ENCODE measurements at regions not wholly inside any gene's neighbourhood (a gene's known extent, or its start where the extent isn't known, plus 50 kb on each side); places are given as distances from the start of the nearest gene placed in this dataset.

DNA sequence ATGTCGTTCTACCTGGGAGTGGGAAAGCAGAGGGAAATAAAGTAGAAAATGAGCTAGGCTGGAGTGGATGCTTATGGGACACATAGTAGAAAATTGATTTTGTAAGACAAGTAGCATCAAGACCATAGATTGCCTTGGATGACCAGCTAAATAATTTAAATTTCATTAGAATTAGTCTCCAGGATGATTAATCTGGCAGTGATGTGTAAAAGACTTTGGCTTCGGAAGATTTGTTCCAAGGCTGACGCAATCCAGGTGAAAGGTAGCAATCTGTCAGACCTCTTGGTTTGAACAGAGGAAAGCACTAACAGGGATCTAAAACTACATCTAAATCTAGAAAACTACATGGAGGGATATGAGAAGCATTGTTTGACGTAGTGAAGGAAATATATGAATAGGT lies 236.5 kb downstream of the ARL4A start:
- H3K27me3 ChIP-seq, result no peaks in the 10 kb centered on the region
- intact Hi-C loops (cut with DNase I), result no loop called here
- H3K4me1 ChIP-seq, result no peaks in the 10 kb centered on the region
- H3K9me3 ChIP-seq, result no peaks in the 10 kb centered on the region
- no peak for DNase-seq
- 87 to 88% methylated on average over 4 of the region's 4 CpGs for WGBS, 2 donors
- H3K36me3 ChIP-seq, result no peaks in the 10 kb centered on the region
- no peak overlapping the region for H3K4me3 ChIP-seq
- TF ChIP-seq, protein P1, sequence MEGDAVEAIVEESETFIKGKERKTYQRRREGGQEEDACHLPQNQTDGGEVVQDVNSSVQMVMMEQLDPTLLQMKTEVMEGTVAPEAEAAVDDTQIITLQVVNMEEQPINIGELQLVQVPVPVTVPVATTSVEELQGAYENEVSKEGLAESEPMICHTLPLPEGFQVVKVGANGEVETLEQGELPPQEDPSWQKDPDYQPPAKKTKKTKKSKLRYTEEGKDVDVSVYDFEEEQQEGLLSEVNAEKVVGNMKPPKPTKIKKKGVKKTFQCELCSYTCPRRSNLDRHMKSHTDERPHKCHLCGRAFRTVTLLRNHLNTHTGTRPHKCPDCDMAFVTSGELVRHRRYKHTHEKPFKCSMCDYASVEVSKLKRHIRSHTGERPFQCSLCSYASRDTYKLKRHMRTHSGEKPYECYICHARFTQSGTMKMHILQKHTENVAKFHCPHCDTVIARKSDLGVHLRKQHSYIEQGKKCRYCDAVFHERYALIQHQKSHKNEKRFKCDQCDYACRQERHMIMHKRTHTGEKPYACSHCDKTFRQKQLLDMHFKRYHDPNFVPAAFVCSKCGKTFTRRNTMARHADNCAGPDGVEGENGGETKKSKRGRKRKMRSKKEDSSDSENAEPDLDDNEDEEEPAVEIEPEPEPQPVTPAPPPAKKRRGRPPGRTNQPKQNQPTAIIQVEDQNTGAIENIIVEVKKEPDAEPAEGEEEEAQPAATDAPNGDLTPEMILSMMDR (IDR thresholded peaks at IDR 0.05), result no peak
- TF ChIP-seq EP300 (IDR thresholded peaks at IDR 0.05) (no peak), POLR2AphosphoS5 (IDR thresholded peaks at IDR 0.05) (no peak), POLR2A (IDR thresholded peaks at IDR 0.05) (no peak)
- no peak overlapping the region for H3K27ac ChIP-seq

DNA sequence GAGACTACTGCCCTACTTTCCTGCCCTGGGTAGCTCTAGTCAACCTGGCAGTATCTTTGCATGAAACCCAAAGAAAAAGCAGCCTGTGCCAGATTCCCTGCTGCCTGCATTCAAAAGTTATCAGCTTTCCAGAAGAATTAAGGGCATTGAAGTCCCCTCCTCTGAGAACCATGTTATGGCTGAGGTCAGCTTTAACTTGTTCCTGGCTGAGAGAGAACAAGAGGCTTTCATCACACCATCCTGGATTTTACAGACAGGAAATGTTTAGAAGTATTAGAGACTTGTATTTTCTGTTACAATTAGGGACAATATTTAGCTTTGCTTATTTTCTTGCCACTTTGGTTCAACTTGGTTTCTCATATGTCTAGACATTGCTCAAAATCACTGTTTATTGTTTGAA lies 238.8 kb downstream of the ARL4A start:
- TF ChIP-seq, protein P1 (IDR thresholded peaks at IDR 0.05), result no peak
- TF ChIP-seq EP300 (IDR thresholded peaks at IDR 0.05) (no peak), POLR2AphosphoS5 (IDR thresholded peaks at IDR 0.05) (no peak), POLR2A (IDR thresholded peaks at IDR 0.05) (no peak)
- H3K27me3 ChIP-seq, result no peaks in the 10 kb centered on the region
- H3K9me3 ChIP-seq, result no peaks in the 10 kb centered on the region
- no peaks in the 10 kb centered on the region for H3K4me1 ChIP-seq
- H3K4me3 ChIP-seq, result no peak overlapping the region
- DNase-seq, result no peak
- no peak overlapping the region for H3K27ac ChIP-seq
- no peaks in the 10 kb centered on the region for H3K36me3 ChIP-seq
- intact Hi-C loops (cut with DNase I), result no loop called here

DNA sequence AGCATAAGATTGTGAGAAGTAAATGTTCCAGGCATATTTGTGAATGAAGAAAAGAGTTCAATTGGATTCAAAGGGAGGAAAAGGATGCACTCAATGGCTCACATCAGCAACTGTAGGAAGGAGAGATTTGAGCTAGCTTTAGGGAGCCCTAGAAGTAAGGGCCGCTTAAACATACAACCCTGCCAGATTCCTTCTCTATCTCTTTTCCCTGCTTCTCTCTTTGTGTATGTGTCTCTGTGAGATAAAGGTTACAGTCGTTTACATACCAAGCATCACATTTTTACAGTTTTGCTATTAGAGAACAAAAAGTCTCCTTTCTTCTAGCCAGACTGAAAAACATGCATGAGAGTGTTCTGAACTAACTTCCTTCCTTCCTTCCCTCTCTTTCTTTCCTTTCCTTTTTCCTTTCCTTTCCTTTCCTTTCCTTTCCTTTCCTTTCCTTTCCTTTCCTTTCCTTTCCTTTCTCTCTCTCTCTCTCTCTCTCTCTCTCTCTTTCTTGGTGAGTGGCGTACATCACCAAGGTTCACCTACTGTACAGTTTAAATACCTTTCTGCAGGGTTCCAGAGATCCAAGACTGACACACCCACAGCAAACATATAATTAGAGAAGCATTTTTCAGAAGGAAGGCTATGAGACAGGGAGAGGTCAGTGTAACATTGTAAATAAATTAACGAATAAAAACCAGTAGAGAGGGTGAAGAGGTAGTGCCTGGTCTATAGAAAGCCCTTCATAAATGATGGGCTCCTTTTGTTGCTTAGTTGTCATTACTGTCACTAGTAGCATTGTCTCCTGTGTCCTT lies 240.4 kb downstream of the ARL4A start:
- TF ChIP-seq EP300 (IDR thresholded peaks at IDR 0.05) (no peak), POLR2A (IDR thresholded peaks at IDR 0.05) (no peak), POLR2AphosphoS5 (IDR thresholded peaks at IDR 0.05) (no peak)
- TF ChIP-seq, protein P1 (IDR thresholded peaks at IDR 0.05), result no peak
- H3K4me1 ChIP-seq, result no peaks in the 10 kb centered on the region
- WGBS, 2 donors, result 36 to 67% methylated on average over 4 of the region's 4 CpGs
- H3K9me3 ChIP-seq, result no peaks in the 10 kb centered on the region
- no peak overlapping the region for H3K27ac ChIP-seq
- intact Hi-C loops (cut with DNase I), result no loop called here
- H3K36me3 ChIP-seq, result no peaks in the 10 kb centered on the region
- no peak for DNase-seq
- H3K27me3 ChIP-seq, result no peaks in the 10 kb centered on the region
- no peak overlapping the region for H3K4me3 ChIP-seq

DNA sequence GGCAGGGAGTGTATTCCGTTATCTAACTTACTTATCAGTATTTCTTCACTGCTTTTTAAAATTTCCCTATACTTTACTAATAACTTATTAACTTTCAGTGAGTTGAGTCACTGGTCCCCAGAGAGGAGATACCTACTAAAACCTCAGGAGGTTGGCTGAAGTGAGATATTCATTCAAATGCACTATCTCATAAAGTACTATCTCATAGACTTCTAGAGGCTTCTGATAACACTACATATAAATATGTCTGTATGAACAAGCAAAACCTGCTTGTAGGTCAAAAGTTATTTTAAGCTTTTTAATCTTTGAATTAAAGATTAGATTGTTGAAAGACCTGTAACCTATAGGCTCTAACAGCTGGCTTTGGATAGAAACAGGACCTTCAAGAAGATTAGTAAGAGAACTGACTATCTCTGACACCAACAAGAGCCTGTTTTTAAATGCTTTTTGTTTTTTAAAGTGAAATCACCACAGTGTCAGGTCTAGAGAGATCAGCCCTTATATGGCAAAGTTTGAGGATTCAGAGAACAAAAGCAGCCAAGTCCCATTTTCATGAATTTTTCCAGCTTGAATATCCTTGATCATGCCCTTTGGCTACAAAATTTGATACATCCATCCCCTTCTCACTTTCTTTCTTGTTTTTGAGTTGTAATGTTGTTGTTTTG lies 242.2 kb downstream of the ARL4A start:
- Histone ChIP-seq H3K9me3 (no peaks in the 10 kb centered on the region), H3K4me1 (no peaks in the 10 kb centered on the region), H3K27me3 (no peaks in the 10 kb centered on the region), H3K4me3 (no peak overlapping the region), H3K27ac (no peak overlapping the region), H3K36me3 (no peaks in the 10 kb centered on the region)
- 85 to 91% methylated on average over 1 of the region's 1 CpG for WGBS, 2 donors
- no peak for DNase-seq
- TF ChIP-seq POLR2A (IDR thresholded peaks at IDR 0.05) (no peak), POLR2AphosphoS5 (IDR thresholded peaks at IDR 0.05) (no peak), EP300 (IDR thresholded peaks at IDR 0.05) (no peak)
- TF ChIP-seq, protein P1 (IDR thresholded peaks at IDR 0.05), result no peak
- intact Hi-C loops (cut with DNase I), result no loop called here

All from sigmoid colon (tissue), 6 donors.